ENCODE measurements at regions not wholly inside any gene's neighbourhood (a gene's known extent, or its start where the extent isn't known, plus 50 kb on each side); places are given as distances from the start of the nearest gene placed in this dataset.

- TF ChIP-seq POLR2A (IDR thresholded peaks at IDR 0.05; ENCODE audit: low read length) = no peak
- TF ChIP-seq GATA1 (IDR thresholded peaks at IDR 0.05; ENCODE audit: low read depth, low read length) = no peak
Observed at GRCh38 chr1:72369069-72369757, 86.9 kb upstream of the NEGR1 start.

Data from erythroblast (primary cell).